Esophagus muscularis mucosa (tissue), 4 donors: ENCODE measurements at regions not wholly inside any gene's neighbourhood (a gene's known extent, or its start where the extent isn't known, plus 50 kb on each side); places are given as distances from the start of the nearest gene placed in this dataset.

ENCODE experiments used
- EP300 ChIP-seq: sonication (generic); formaldehyde crosslinking; IDR thresholded peaks from one replicate; pipeline ENCODE4 v1.6.1; 2017; ENCODE audit warnings: antibody characterized with exemption
- POLR2A ChIP-seq: fragments of 450-650 bp; IDR thresholded peaks from one replicate; pipeline ENCODE4 v1.6.1; 2017; ENCODE audit warnings: antibody characterized with exemption, moderate library complexity, mild to moderate bottlenecking, low read depth
- POLR2AphosphoS5 ChIP-seq, 2 donors: sonication (generic); formaldehyde crosslinking; IDR thresholded peaks; one replicate each; pipeline ENCODE4 v1.6.1; 2017; ENCODE audit warnings: antibody characterized with exemption in 2 of 2
- TF ChIP-seq, protein P1 (sequence below), 3 experiments: fragments of 200-600 bp in 2 of 3; fragments of 450-650 bp in 1 of 3; sonication (generic) in 2 of 3; IDR thresholded peaks; one replicate each; pipeline ENCODE4 v1.5.1; 2017 to 2019; ENCODE audit warnings: antibody characterized with exemption in 3 of 3, mild to moderate bottlenecking in 2 of 3, moderate library complexity in 1 of 3

DNA sequence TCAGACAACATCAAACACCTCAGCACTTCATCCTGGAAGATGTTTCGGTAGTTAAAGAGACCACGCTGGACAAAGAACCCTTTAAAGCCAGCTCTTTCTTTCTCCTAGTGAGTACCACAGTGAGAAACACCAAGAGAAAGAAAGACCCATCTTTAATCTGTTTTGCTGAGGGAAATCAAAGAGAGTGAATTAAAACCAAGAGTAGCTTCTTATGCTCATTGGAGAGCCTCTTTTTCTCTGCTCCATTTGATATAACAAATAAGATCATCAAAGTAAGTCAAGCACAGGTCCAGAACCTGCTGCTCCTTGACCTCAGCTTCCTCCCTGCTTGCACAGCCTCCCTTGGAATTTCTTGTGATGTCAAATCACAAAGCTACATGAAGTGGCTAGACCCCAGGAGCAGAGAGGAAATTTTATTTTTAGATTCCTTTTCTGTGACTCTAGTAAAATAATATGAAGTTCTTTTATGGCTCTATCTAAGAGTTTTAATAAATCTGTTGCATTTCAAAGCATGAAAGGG lies 436.4 kb downstream of the C3orf38 start:
- TF ChIP-seq, protein P1, sequence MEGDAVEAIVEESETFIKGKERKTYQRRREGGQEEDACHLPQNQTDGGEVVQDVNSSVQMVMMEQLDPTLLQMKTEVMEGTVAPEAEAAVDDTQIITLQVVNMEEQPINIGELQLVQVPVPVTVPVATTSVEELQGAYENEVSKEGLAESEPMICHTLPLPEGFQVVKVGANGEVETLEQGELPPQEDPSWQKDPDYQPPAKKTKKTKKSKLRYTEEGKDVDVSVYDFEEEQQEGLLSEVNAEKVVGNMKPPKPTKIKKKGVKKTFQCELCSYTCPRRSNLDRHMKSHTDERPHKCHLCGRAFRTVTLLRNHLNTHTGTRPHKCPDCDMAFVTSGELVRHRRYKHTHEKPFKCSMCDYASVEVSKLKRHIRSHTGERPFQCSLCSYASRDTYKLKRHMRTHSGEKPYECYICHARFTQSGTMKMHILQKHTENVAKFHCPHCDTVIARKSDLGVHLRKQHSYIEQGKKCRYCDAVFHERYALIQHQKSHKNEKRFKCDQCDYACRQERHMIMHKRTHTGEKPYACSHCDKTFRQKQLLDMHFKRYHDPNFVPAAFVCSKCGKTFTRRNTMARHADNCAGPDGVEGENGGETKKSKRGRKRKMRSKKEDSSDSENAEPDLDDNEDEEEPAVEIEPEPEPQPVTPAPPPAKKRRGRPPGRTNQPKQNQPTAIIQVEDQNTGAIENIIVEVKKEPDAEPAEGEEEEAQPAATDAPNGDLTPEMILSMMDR (IDR thresholded peaks at IDR 0.05) = no peak
- TF ChIP-seq POLR2A = no peak
- TF ChIP-seq POLR2AphosphoS5 (IDR thresholded peaks at IDR 0.05) = no peak
- no peak for TF ChIP-seq EP300
